ENCODE measurements at regions not wholly inside any gene's neighbourhood (a gene's known extent, or its start where the extent isn't known, plus 50 kb on each side); places are given as distances from the start of the nearest gene placed in this dataset.

DNA sequence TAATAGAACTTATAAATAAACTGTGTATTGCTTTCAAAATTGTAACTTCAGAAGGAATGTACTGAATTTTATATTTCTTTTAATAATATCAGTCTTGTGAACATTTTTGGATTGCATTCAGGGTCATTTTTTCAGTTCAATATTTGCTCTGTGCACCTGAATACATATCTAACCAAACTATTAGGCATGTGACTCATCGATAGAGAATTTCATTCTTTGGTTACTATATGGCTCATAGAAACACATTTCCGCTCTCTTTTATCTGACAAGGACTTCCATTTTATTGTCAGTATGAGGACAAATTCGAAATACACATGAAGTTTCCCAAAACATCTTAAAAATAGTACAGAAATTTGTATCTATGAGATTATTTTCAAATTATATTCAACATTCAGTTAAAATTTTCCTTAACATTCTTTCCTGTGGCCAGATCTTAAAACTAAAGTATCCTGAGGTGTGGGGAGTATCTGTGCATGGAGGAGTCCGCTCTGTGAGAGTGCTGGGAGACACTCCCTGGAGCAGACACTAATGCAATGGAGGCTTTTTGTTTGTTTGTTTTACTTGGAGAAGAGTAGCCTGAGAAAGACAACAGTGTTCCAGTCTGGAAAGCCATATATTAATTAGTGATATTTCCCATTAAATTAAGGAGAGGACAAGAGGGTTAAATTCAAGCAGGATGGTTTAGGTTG is 483.6 kb downstream of the PCDH20 start:
- H2AFZ ChIP-seq (ENCODE audit: low read length) = 0 out of 2 replicates have a peak overlapping the region, but pooled peaks have one; percentile 32
- WGBS, 2 experiments (ENCODE audit: extremely low coverage in 1 of 2, insufficient coverage in 1 of 2, insufficient read length in 1 of 2, insufficient replicate concordance in 2 of 2, low coverage in 1 of 2, low lambda C conversion rate in 2 of 2, missing lambda C conversion rate in 1 of 2) = 75% methylated on average over 4 of the region's 4 CpGs; no CpG with 5 or more reads in 1 of the 2 experiments
- no peak overlapping the region for H3K18ac ChIP-seq (ENCODE audit: extremely low read depth, low read length)
- no peaks in the 10 kb centered on the region for H3K4me1 ChIP-seq (replicated peaks in 1 of 4; ENCODE audit: control insufficient read depth in 3 of 4, insufficient read depth in 4 of 4, low read length in 3 of 4)
- H4K20me1 ChIP-seq (replicated peaks in 1 of 2; ENCODE audit: control insufficient read depth in 1 of 2, insufficient read depth in 2 of 2, low read length in 2 of 2) = no peaks in the 10 kb centered on the region
- no peaks in the 10 kb centered on the region for H3K9me3 ChIP-seq (ENCODE audit: insufficient read depth in 2 of 2, low read depth in 1 of 2, low read length in 1 of 2)
- H3K23me2 ChIP-seq (ENCODE audit: low read depth, low read length) = no peaks in the 10 kb centered on the region
- H4K8ac ChIP-seq (ENCODE audit: extremely low read depth, insufficient read depth, low read length) = no peak overlapping the region
- H2BK15ac ChIP-seq (ENCODE audit: low read length) = no peak overlapping the region
- H4K91ac ChIP-seq (replicated peaks; ENCODE audit: insufficient read length, low read length) = no peak overlapping the region
- H3K4me3 ChIP-seq (ENCODE audit: extremely low read depth in 1 of 4, insufficient read depth in 2 of 4, low read depth in 3 of 4, low read length in 4 of 4) = no peak overlapping the region
- H2AK5ac ChIP-seq (ENCODE audit: low read depth, low read length) = no peak overlapping the region
- H3K23ac ChIP-seq (ENCODE audit: insufficient read length) = no peak overlapping the region
- ChIA-PET CTCF (ENCODE audit: partially characterized antibody) (no interaction called here), POLR2A (ENCODE audit: partially characterized antibody) (no interaction called here)
- no peaks in the 10 kb centered on the region for H3K27me3 ChIP-seq (replicated peaks in 1 of 4; ENCODE audit: control insufficient read depth in 3 of 4, extremely low read depth in 1 of 4, insufficient read depth in 3 of 4, low read length in 3 of 4)
- H3K56ac ChIP-seq (replicated peaks; ENCODE audit: insufficient read length, low read depth, low read length) = no peak overlapping the region
- no peak for TF ChIP-seq GABPA (IDR thresholded peaks at IDR 0.05; ENCODE audit: borderline replicate concordance, insufficient read depth, low read length)
- no peak for TF ChIP-seq TAF1 (IDR thresholded peaks at IDR 0.05; ENCODE audit: low read depth, low read length)
- no peak for TF ChIP-seq KDM5A (IDR thresholded peaks at IDR 0.05; ENCODE audit: low read length)
- TF ChIP-seq ZNF274 (IDR thresholded peaks at IDR 0.05; ENCODE audit: borderline replicate concordance, extremely low read depth, low read length) = no peak
- no peak for TF ChIP-seq BCL11A (IDR thresholded peaks at IDR 0.05; ENCODE audit: low read depth in 2 of 2, low read length in 2 of 2)
- TF ChIP-seq POLR2AphosphoS5 (IDR thresholded peaks at IDR 0.05; ENCODE audit: low read depth, low read length) = no peak
- TF ChIP-seq EZH2 (IDR thresholded peaks at IDR 0.05; ENCODE audit: low read depth, low read length, severe bottlenecking) = no peak
- TF ChIP-seq CHD2 (IDR thresholded peaks at IDR 0.05; ENCODE audit: low read length) = no peak
- TF ChIP-seq CREB1 (IDR thresholded peaks at IDR 0.05) = no peak
- no peak for TF ChIP-seq NRF1 (IDR thresholded peaks at IDR 0.05; ENCODE audit: low read depth, low read length)
- H3K36me3 ChIP-seq (ENCODE audit: control insufficient read depth in 2 of 4, insufficient read depth in 4 of 4, low read length in 3 of 4) = no peaks in the 10 kb centered on the region
- no peaks in the 10 kb centered on the region for H3K79me1 ChIP-seq (ENCODE audit: low read depth, low read length)
- no peaks in the 10 kb centered on the region for H3K79me2 ChIP-seq (ENCODE audit: control insufficient read depth in 1 of 2, insufficient read depth in 2 of 2, low read length in 2 of 2)
- H3K14ac ChIP-seq (ENCODE audit: insufficient read length) = no peak overlapping the region
- no peak overlapping the region for H2BK120ac ChIP-seq (replicated peaks; ENCODE audit: low read depth, low read length)
- no peak for FAIRE-seq
- DNase-seq (ENCODE audit: low read depth in 1 of 2, low spot score in 2 of 2) = no peak
- H3K27ac ChIP-seq (ENCODE audit: low read depth, low read length) = no peak overlapping the region
- H4K5ac ChIP-seq (ENCODE audit: insufficient read length, low read depth, low read length) = no peak overlapping the region
- no peak overlapping the region for H3K4me2 ChIP-seq (ENCODE audit: insufficient read depth in 1 of 2, low read depth in 2 of 2, low read length in 2 of 2)
- H3K9ac ChIP-seq (replicated peaks in 1 of 4; ENCODE audit: extremely low read depth in 1 of 4, low read depth in 3 of 4, low read length in 3 of 4) = no peak overlapping the region
- no peak overlapping the region for H2BK5ac ChIP-seq (ENCODE audit: low read depth, low read length)
- H2BK12ac ChIP-seq (ENCODE audit: low read depth, low read length) = no peak overlapping the region
- no peak overlapping the region for H2BK20ac ChIP-seq (ENCODE audit: low read length)
- H3K4ac ChIP-seq (replicated peaks; ENCODE audit: insufficient read length, low read depth, low read length) = no peak overlapping the region
